Keratinocyte (primary cell): ENCODE measurements at regions not wholly inside any gene's neighbourhood (a gene's known extent, or its start where the extent isn't known, plus 50 kb on each side); places are given as distances from the start of the nearest gene placed in this dataset.

Source experiments
- DNase-seq: peaks from one replicate; pipeline ENCODE4 v3.0.0-alpha.2; 2011; ENCODE audit warnings: low read depth, missing footprints, low spot score
- FAIRE-seq: peaks from 2 replicates; lab custom pipeline; 2011; peaks lifted over from hg19 to GRCh38; lab: Jason Lieb, UNC
- H2AFZ ChIP-seq: 2 replicates; pipeline ENCODE4 v1.6.0; 2012; ENCODE audit warnings: low read length, control low read depth, inconsistent platforms; ENCODE audit not compliant: control insufficient read depth
- H3K27ac ChIP-seq: 2 replicates; pipeline ENCODE4 v1.5.1; 2011; ENCODE audit warnings: low read length; ENCODE audit not compliant: control insufficient read depth, insufficient read depth
- H3K27me3 ChIP-seq: 3 replicates; pipeline ENCODE4 v1.6.0; 2011; ENCODE audit warnings: low read length; ENCODE audit not compliant: control insufficient read depth, insufficient read depth; ENCODE audit errors: extremely low read depth
- H3K36me3 ChIP-seq, 2 experiments: 2 replicates in 1 of 2; 3 replicates in 1 of 2; pipeline ENCODE4 v1.5.1; 2011; ENCODE audit warnings: low read length in 2 of 2, mild to moderate bottlenecking in 1 of 2; ENCODE audit not compliant: control insufficient read depth in 2 of 2, insufficient read depth in 2 of 2; ENCODE audit errors: extremely low read depth in 1 of 2
- H3K4me1 ChIP-seq: 3 replicates; pipeline ENCODE4 v1.5.1; 2011; ENCODE audit warnings: low read length; ENCODE audit not compliant: control insufficient read depth, insufficient read depth; ENCODE audit errors: extremely low read depth
- H3K4me2 ChIP-seq: 3 replicates; pipeline ENCODE4 v1.6.0; 2011; ENCODE audit warnings: low read depth, low read length; ENCODE audit not compliant: control insufficient read depth, insufficient read depth; ENCODE audit errors: extremely low read depth
- H3K4me3 ChIP-seq, 3 experiments: fragments of 200-600 bp in 1 of 3; sonication (generic) in 1 of 3; 2 replicates in 2 of 3; 3 replicates in 1 of 3; pipeline ENCODE4 v1.5.1; 2011 to 2016; ENCODE audit warnings: low read length in 3 of 3, mild to moderate bottlenecking in 3 of 3, control low read depth in 2 of 3, inconsistent platforms in 1 of 3, low read depth in 1 of 3, mixed read lengths in 1 of 3, mixed run types in 1 of 3, moderate library complexity in 1 of 3; ENCODE audit not compliant: control insufficient read depth in 2 of 3, insufficient read depth in 2 of 3; ENCODE audit errors: extremely low read depth in 1 of 3
- H3K79me2 ChIP-seq: 2 replicates; pipeline ENCODE4 v1.6.0; 2012; ENCODE audit warnings: low read length; ENCODE audit not compliant: control insufficient read depth, insufficient read depth
- H3K9ac ChIP-seq: 3 replicates; pipeline ENCODE4 v1.6.0; 2011; ENCODE audit warnings: low read length; ENCODE audit not compliant: control insufficient read depth, insufficient read depth; ENCODE audit errors: extremely low read depth
- H3K9me1 ChIP-seq: 3 replicates; pipeline ENCODE4 v1.6.0; 2011; ENCODE audit warnings: low read length; ENCODE audit not compliant: control insufficient read depth, insufficient read depth; ENCODE audit errors: extremely low read depth
- H3K9me3 ChIP-seq: 2 replicates; pipeline ENCODE4 v1.5.1; 2012; ENCODE audit warnings: low read depth, low read length; ENCODE audit not compliant: control insufficient read depth
- H4K20me1 ChIP-seq: 3 replicates; pipeline ENCODE4 v1.6.0; 2011; ENCODE audit warnings: low read length; ENCODE audit not compliant: control insufficient read depth, insufficient read depth; ENCODE audit errors: extremely low read depth
- CTCF ChIP-seq, 3 experiments: IDR thresholded peaks in 1 of 3; conservative IDR thresholded peaks in 1 of 3; optimal IDR thresholded peaks in 1 of 3; 2 replicates in 2 of 3; 3 replicates in 1 of 3; pipeline versions ENCODE3 to v1.5.1; 2011; ENCODE audit warnings: low read length in 3 of 3, mild to moderate bottlenecking in 3 of 3, moderate library complexity in 2 of 3, control low read depth in 1 of 3, inconsistent platforms in 1 of 3; ENCODE audit not compliant: insufficient read depth in 2 of 3; ENCODE audit errors: extremely low read depth in 1 of 3
- EZH2 ChIP-seq: IDR thresholded peaks from one replicate; pipeline ENCODE4 v1.6.1; 2012; ENCODE audit warnings: inconsistent platforms, mild to moderate bottlenecking, low read length, moderate library complexity
- dilution Hi-C: fragments of 300-500 bp; cut with MboI; formaldehyde crosslinking; loops from one replicate; pipeline ENCODE4 v1.7.0; 2020; ENCODE audit warnings: low sequenced_read_pairs; ENCODE audit not compliant: extremely low pct_ligation_motif_present

- dilution Hi-C loops, result no loop called here
- Histone ChIP-seq H3K9me1 (no peaks in the 10 kb centered on the region), H3K79me2 (no peaks in the 10 kb centered on the region), H3K27me3 (no peaks in the 10 kb centered on the region), H3K4me1 (no peaks in the 10 kb centered on the region), H2AFZ (no peak overlapping the region), H3K9ac (no peak overlapping the region), H3K4me2 (no peak overlapping the region), H3K36me3 (no peaks in the 10 kb centered on the region), H4K20me1 (no peaks in the 10 kb centered on the region), H3K4me3 (no peak overlapping the region), H3K27ac (no peak overlapping the region), H3K9me3 (no peaks in the 10 kb centered on the region)
- TF ChIP-seq CTCF (optimal IDR thresholded peaks at IDR 0.05 in 1 of 3, IDR thresholded peaks at IDR 0.05 in 1 of 3, conservative IDR thresholded peaks at IDR 0.05 in 1 of 3; ENCODE audit: extremely low read depth in 1 of 3, insufficient read depth in 2 of 3, low read length in 3 of 3) (no peak), EZH2 (no peak)
- no peak for DNase-seq
- no peak for FAIRE-seq
Observed at GRCh38 chr1:187078916-187079315, 250.2 kb downstream of the PLA2G4A start.

- no peaks in the 10 kb centered on the region for H3K27me3 ChIP-seq
- no peaks in the 10 kb centered on the region for H3K36me3 ChIP-seq
- FAIRE-seq (no peak), DNase-seq (no peak)
- no peak overlapping the region for H2AFZ ChIP-seq
- dilution Hi-C loops, result no loop called here
- no peak overlapping the region for H3K27ac ChIP-seq
- H4K20me1 ChIP-seq, result no peaks in the 10 kb centered on the region
- H3K79me2 ChIP-seq, result no peaks in the 10 kb centered on the region
- H3K4me2 ChIP-seq, result no peak overlapping the region
- H3K9me3 ChIP-seq, result no peaks in the 10 kb centered on the region
- H3K9ac ChIP-seq, result no peak overlapping the region
- TF ChIP-seq EZH2, result no peak
- TF ChIP-seq CTCF (optimal IDR thresholded peaks at IDR 0.05 in 1 of 3, IDR thresholded peaks at IDR 0.05 in 1 of 3, conservative IDR thresholded peaks at IDR 0.05 in 1 of 3; ENCODE audit: extremely low read depth in 1 of 3, insufficient read depth in 2 of 3, low read length in 3 of 3), result no peak
- H3K4me3 ChIP-seq, result no peak overlapping the region
- no peaks in the 10 kb centered on the region for H3K9me1 ChIP-seq
- H3K4me1 ChIP-seq, result no peaks in the 10 kb centered on the region
Observed at GRCh38 chr1:187079330-187079729, 250.6 kb downstream of the PLA2G4A start.
